Amniotic epithelial cell (primary cell): ENCODE measurements at regions not wholly inside any gene's neighbourhood (a gene's known extent, or its start where the extent isn't known, plus 50 kb on each side); places are given as distances from the start of the nearest gene placed in this dataset.

ENCODE experiments used
- DNase-seq: peaks from one replicate; pipeline ENCODE4 v3.0.0-alpha.2; 2010; ENCODE audit warnings: low read depth

DNA sequence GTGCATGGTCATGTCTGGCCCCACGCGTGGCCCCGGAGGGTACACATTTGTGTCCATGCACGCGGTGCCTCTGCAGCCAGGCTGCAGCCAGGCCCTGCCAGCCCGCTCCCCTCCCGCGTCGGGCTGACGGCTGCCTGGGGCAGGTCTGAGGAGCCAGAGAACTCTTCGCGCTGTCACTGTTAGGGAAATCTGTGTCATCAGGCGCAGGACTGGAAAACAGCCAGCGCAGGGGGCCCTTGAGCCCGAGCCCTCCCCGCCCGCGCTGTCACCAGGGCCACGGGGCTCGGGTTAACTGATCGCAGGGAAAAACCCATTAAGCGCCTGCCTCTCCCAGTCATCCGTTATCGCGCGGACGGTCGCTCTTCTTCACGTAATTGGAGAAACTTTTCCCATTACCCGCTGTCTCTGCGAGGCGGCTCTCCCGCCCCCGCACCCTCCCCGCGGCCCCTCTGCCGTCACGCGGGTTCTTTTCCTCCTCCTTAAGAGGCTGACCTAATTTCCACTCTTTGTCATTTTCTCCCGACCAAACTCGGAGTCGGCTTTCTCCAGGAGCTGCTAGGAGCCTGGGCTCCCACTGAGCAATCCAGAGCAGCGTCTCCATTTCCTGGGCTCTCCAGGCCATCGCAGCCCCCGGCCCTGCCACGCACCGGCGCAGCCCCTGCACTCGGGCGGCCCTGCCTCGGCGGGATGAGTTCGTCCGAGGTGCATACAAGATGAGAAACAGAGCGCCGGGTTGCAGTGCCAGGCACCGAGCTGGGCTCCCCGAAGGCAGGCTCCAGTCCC, 57.5 kb upstream of the PRR23E start:
- DNase-seq, result peak; percentile 38

DNA sequence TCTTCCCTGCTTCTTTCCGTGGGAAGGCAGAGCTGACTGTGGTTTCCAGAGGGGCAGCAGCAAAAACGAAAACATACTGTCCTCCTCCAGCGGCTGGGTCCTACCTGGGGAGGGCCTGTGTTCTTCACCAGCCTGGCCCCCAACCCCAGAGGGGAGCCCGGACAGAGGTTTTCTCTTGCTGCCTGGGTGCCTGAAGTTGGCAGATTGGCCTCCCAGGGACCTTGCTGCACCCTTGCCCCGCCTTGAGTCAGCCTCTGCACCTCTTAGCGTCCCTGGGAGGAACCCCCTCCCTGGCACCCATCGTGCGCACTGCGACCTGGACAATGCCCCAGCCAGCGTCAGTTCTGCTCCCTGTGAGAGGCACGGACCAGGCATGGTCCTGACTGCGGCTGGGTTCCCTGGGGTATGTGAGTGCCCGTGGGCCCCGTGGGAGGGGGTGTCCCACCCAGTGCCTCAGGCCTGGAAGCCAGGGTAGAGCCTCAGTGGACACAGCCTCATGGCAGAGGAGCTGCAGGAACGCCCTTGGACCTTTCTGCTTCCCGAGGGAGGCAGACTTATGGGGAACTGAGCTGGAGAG, 56.8 kb upstream of the PRR23E start:
- no peak for DNase-seq

DNA sequence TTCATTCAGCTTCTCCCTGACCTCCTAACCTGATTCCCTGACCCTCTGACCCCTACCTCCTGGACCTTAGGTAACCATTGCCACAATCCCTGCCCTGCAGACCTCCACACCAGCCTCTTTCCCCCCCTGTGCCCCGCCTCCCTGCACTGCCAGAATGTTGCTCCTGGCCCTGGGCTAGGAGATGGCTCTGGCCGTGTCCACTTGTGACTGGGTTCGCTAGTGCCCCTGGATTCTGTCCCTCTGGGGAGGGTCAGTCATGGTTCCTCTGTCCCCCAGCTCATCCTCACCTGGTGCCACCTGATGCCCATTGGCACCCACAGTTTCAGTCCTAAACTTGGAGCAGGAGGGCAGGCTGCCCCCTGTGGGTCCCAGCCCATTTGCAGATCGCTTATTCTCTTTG, 56.2 kb upstream of the PRR23E start:
- no peak for DNase-seq

DNA sequence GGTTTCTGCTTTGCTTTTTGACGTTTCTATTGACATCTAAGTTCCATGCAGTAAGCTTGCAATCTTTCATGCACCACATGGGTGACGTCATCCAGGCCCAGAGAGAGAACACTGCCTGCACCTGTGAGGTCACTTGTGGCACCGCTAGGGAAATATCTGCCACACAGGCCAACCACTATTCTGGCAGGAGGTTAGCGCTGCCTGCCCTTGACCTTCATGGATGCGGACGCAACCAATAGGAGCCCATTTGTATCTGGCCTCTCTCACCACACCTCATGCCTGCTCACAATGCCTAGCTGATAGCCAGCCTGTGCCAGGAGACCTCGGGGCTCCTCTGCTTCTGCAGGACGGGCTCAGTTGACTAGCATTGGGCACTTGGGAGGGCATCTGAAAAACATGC, 55.8 kb upstream of the PRR23E start:
- DNase-seq, result no peak

DNA sequence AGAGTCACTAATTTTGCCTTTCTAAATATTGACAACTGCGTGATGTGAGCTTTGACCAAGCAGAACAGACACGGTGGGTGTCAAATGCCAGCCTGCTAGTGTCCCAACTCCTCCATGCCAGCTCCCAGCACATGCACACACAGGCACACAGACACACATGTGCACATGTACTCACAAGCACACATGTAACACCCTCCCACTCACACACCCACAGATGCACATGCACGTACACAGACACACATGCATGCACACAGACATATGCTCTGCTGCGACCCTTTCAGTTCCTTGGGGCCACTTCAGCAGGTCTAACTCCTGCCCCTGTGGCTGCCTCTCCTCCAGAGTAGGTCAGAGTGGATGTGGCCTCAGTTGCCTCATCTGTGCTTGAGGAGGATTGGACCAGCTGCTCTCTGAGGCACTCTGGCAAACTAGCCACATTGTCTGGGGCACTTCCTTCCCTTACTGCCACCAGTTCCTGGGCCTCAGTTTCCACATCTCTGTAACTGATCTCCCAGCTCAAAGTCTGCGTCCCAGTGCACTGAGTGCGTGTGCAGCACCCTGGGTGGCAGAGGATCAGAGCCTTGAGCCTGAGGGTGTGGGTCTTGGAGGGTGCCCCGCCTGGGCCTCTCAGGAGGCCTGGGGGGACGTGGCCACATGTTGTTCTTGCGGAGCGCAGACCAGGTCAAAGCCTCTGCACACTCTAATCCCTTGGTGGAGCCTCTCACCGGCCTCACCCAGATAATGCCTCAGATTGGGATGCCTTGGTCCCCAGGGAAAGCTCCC, 55.0 kb upstream of the PRR23E start:
- no peak for DNase-seq

DNA sequence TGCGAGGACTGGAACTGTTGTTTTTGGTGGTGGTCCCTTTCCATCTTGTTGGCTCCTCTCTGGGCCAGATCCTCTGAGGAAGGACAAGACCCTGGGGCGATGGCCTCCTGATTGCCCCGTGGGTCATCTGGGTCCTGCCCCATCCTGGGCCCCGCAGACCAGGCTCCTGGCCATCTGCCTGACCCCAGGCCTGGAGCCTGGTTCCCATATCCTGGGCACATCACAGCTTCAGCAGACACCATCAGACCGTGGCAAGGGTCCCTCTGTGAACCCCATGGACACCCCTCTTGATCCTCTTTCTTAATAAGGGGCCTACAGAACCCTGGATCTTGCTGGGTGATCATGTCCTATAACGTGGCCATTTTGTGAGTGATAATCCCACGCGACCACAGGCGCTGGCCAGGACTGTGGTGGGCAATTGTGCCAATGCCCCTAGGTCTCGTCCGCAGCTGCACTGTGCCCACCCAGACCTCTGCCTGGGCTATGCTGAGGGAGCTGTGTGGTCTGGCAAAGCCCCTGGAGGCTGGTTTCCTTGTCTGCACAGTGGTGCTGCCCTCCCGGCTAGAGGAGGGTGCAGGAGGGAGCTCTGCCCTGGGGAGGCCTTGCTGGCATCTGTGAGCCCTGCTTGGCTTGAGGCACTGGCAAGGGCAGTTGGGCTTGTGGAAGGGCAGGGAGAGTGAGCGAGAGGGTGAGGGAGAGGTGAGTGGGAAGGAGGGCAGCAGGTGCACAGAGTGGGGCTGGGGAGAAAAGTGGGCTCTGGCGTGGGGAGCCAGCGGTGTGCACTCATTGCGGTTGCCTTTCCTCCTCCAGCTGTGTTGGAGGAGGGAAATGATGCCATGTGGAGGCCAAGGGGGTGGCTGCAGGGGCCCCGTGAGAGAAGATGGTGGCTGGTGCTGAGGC, 53.1 kb upstream of the PRR23E start:
- DNase-seq, result no peak

DNA sequence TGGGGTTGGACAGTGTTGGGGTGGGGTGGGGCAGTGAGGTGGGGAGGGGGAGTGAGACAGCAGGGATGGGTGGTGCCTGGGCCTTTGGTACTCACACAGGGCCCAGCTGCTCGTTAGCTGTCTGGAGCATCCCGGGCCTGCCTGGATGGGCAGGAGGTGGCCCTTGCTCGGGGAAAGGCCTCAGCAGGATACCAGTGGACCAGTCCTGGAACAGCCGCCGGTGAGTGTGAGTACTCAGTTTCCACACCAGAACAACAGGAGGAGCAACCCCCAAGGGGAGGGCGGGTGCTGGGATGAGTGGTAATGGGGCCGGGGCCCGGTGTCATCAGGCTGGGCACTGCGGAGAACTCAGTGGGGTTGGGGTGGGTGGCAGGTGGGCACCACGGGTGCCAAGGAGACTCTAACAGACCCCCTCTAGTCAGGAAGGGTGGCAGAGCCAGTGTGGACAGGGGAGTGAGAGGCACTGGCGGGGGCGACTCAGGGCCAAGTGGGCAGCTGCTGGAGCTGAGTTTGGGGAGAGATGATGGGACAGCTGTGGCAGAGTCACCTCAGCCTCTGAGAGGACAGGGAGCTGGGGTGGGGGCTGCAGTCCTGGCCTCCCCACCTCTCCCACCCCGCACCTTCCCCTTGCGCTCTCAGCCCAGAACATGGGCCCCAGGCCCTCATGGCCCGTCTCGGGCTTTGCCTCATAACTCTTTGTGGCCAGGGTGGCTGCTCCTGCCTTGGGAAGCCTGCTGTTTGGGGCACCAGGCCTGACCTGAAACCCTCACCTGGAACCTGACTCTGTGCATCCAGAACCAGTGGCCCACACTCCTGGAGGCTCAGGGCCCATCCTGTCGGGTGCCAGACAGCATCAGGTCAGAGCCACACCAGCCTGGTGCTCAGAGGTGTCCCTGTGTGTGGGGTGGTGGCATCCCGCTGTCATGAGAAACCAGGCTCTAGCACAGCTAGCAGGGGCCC, 52.1 kb upstream of the PRR23E start:
- DNase-seq, result no peak

DNA sequence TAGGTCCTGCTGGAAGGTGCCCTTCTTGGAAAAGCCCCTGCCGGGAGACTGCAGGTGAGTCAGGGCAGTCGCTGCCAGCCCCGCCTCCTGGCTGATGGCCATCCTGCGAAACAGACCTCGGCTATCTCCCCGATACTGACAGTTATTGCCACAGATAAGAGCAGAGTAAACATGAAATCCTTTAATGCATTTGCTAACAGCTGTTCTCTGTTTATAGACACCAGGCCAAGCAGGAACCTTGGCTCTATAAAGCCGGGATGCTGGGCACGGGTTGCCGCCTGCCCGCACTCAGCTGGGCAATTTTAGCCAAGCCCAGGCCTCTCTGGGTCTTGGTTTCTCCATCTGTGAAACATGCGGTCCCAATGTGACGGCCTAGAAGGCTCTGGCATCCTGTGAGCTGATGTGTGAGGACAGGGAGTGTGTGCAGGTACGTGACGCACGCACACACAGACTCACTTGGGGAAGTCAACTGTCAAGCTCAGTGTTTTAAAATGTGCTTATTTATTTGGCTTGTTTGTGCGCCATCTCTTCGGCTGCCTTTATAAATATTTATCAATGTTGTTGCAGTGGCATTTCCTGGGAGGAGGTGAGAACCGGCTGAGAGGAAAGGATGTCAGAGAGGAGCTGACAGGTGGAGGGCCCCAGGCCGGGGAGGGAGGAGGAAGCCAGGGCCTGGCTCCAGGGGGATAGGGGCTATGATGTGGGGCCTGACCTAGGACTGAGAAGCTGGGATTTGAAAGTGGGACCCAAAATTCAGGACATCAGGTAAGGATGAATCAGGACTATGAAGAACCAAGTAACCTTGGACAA, 50.8 kb upstream of the PRR23E start:
- DNase-seq, result peak; percentile 54
